ENCODE measurements at regions not wholly inside any gene's neighbourhood (a gene's known extent, or its start where the extent isn't known, plus 50 kb on each side); places are given as distances from the start of the nearest gene placed in this dataset.

DNA sequence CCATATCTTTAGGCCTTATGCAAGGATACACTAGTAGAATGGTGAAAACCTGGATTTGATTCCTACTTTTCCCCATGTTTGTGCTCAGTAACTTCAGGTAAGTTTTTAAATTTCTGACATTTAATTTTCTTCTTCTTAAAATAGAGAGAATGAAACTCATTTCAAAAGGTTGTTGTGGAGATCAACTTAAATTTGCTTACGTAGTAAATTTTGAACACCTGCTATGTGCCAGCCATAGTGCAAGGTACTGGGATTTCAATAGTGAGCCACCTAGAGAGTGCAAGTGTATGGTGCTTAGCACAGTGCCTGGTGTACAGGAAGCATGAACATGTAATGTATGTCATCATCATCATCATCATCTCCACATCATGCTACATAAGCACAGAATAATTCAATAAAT is 73.6 kb upstream of the SMIM36 start:
- Histone ChIP-seq H3K9me3 (ENCODE audit: control insufficient read depth, low read depth, low read length) (no peaks in the 10 kb centered on the region), H3K36me3 (ENCODE audit: control insufficient read depth, insufficient read depth, low read length) (no peaks in the 10 kb centered on the region), H3K4me3 (ENCODE audit: low read length) (no peak overlapping the region), H3K27me3 (ENCODE audit: control insufficient read depth, insufficient read depth, low read length) (no peaks in the 10 kb centered on the region), H3K4me1 (ENCODE audit: control insufficient read depth, insufficient read depth, low read length) (no peaks in the 10 kb centered on the region), H3K27ac (ENCODE audit: low read length) (no peak overlapping the region)
- no CpG with 5 or more reads among the region's 1 CpG for WGBS (ENCODE audit: insufficient coverage, low lambda C conversion rate)
- DNase-seq: no peak

DNA sequence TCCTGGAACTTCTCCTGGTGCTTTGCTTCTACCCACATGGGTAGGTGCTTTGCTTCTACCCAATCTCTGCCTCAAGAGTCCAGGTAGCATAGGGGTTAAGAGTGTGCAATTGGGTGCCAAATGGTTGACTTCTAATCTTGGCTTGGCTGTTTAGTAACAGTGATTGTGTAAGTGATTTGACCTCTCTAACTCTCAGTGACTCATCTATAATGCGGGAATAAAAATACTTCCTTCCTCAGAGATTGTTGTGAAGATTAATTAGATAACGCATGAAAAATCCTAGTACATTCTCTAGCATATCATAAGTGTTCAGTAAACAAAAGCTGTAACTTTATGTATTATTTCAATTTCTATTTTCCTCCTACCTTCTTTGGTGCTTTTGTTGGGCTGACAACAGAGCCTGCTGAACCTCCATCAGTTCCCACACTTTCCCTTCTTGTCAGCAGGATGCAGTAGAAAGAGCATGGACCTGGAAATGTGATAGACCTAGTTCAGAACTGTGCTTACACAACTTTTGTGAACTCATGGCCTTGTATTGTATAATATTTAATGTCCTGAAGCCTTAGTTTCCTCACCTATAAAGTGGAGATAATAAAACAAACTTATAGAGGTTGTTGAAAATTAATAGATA is 72.9 kb upstream of the SMIM36 start:
- Histone ChIP-seq H3K9me3 (ENCODE audit: control insufficient read depth, low read depth, low read length) (no peaks in the 10 kb centered on the region), H3K4me1 (ENCODE audit: control insufficient read depth, insufficient read depth, low read length) (no peaks in the 10 kb centered on the region), H3K36me3 (ENCODE audit: control insufficient read depth, insufficient read depth, low read length) (no peaks in the 10 kb centered on the region), H3K27me3 (ENCODE audit: control insufficient read depth, insufficient read depth, low read length) (no peaks in the 10 kb centered on the region), H3K4me3 (ENCODE audit: low read length) (no peak overlapping the region), H3K27ac (ENCODE audit: low read length) (no peak overlapping the region)
- DNase-seq: no peak
- 60% methylated on average over 1 of the region's 2 CpGs for WGBS (ENCODE audit: insufficient coverage, low lambda C conversion rate)

DNA sequence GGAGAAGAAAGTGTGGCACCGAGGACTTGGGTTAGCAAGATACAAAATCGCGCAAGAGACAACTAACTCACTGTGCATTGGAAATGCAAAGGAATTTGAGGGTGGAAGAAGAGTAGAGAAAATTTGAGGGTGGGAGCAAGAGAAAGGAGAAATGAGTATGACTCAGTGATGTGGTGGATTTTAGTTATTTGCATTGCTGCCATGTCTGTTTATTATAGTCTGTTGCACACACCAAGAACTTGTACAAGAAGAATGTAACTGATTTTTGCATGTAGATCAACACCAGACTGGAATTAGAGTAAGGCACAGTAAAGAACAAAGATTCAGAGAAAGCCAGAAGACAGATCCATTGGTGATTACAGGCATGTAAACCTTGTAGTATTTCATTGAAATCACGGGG is 71.6 kb upstream of the SMIM36 start:
- Histone ChIP-seq H3K4me3 (ENCODE audit: low read length) (no peak overlapping the region), H3K36me3 (ENCODE audit: control insufficient read depth, insufficient read depth, low read length) (no peaks in the 10 kb centered on the region), H3K9me3 (ENCODE audit: control insufficient read depth, low read depth, low read length) (no peaks in the 10 kb centered on the region), H3K4me1 (ENCODE audit: control insufficient read depth, insufficient read depth, low read length) (no peaks in the 10 kb centered on the region), H3K27me3 (ENCODE audit: control insufficient read depth, insufficient read depth, low read length) (no peaks in the 10 kb centered on the region), H3K27ac (ENCODE audit: low read length) (no peak overlapping the region)
- DNase-seq: no peak
- 100% methylated on average over 2 of the region's 4 CpGs for WGBS (ENCODE audit: insufficient coverage, low lambda C conversion rate)

DNA sequence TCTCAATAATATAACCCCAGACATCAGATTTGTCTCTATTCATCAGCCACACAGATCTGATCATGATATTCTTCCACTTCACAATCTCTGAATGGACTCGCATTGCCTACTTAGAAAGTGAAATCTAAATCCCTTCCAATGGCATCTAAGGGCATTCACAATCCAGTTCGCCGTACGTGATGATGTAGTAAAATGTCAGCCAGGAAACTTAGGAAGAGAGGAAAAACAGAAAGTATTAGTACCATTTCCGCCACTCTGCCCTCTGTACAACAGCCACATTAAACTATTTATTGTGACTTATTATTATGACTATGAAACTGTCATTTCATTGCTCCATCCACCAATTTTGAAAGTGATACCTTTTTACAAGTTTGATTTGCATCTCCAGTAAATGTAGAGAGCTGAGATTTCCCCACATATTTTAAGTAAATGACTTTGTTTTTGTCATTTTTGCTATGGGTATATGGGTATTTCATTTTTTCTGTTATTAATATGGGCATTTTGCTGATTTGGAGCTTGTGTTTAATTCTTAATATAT is 69.4 kb upstream of the SMIM36 start:
- Histone ChIP-seq H3K4me3 (ENCODE audit: low read length) (no peak overlapping the region), H3K36me3 (ENCODE audit: control insufficient read depth, insufficient read depth, low read length) (no peaks in the 10 kb centered on the region), H3K27me3 (ENCODE audit: control insufficient read depth, insufficient read depth, low read length) (no peaks in the 10 kb centered on the region), H3K27ac (ENCODE audit: low read length) (no peak overlapping the region), H3K9me3 (ENCODE audit: control insufficient read depth, low read depth, low read length) (no peaks in the 10 kb centered on the region), H3K4me1 (ENCODE audit: control insufficient read depth, insufficient read depth, low read length) (peaks cover 2% of the 10 kb centered on the region)
- WGBS (ENCODE audit: insufficient coverage, low lambda C conversion rate): 100% methylated on average over 1 of the region's 5 CpGs
- DNase-seq: no peak

DNA sequence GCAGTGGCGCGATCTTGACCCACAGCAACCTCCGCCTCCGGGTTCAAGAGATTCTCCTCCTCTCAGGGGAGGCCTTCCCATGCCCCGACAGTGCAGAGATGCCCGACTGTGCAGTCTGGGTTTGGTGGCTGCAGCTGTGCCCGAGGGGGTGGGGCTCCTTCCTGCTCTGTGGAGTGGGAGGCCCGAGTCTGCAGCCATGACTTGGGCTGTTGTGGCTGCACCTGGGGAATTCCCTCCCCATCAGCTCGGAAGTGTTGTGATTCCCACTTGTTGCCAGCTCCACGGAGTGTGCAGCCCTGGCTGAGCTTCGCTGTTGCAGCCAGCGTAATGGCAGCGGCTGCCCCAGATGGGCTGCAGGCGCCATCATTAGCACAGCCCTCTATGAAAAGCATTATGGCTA is 66.4 kb upstream of the SMIM36 start:
- H3K4me1 ChIP-seq (ENCODE audit: control insufficient read depth, insufficient read depth, low read length): peaks cover 2% of the 10 kb centered on the region
- peak overlapping the region; percentile 73 for H3K27ac ChIP-seq (ENCODE audit: low read length)
- no peak for DNase-seq
- no CpG with 5 or more reads among the region's 14 CpGs for WGBS (ENCODE audit: insufficient coverage, low lambda C conversion rate)
- H3K36me3 ChIP-seq (ENCODE audit: control insufficient read depth, insufficient read depth, low read length): no peaks in the 10 kb centered on the region
- H3K27me3 ChIP-seq (ENCODE audit: control insufficient read depth, insufficient read depth, low read length): no peaks in the 10 kb centered on the region
- H3K4me3 ChIP-seq (ENCODE audit: low read length): no peak overlapping the region
- no peaks in the 10 kb centered on the region for H3K9me3 ChIP-seq (ENCODE audit: control insufficient read depth, low read depth, low read length)

DNA sequence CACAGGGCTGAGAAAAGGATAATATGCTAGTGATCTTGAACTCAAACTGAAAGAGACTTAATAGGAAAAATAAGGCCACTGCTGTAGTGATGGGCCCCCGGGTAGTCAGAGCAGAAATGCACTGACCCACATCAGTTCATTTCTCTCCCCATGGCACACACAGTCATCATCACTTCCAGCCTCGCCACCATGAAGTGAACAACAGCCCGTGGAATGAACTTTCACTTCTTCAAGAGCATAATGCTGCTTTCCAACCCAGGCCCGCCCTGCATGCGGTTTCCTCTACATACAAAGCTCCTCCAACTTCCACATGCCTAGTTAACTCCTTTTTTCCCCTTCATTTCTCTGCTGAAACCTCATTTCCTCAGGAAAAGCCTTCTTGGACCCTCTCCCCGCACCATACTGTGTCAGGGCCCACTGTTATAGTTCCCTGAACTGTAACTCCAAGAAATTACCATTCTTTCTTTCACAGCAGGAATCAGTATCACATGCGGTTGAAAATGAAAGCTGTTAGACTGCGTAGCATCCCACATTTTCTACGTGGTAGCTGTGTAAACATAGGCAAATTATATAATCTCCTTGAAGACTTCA is 65.8 kb upstream of the SMIM36 start:
- peaks cover 2% of the 10 kb centered on the region for H3K4me1 ChIP-seq (ENCODE audit: control insufficient read depth, insufficient read depth, low read length)
- no CpG with 5 or more reads among the region's 9 CpGs for WGBS (ENCODE audit: insufficient coverage, low lambda C conversion rate)
- DNase-seq: peak; percentile 20 to 38
- H3K4me3 ChIP-seq (ENCODE audit: low read length): no peak overlapping the region
- H3K27ac ChIP-seq (ENCODE audit: low read length): peak overlapping the region; percentile 73
- no peaks in the 10 kb centered on the region for H3K27me3 ChIP-seq (ENCODE audit: control insufficient read depth, insufficient read depth, low read length)
- H3K9me3 ChIP-seq (ENCODE audit: control insufficient read depth, low read depth, low read length): no peaks in the 10 kb centered on the region
- no peaks in the 10 kb centered on the region for H3K36me3 ChIP-seq (ENCODE audit: control insufficient read depth, insufficient read depth, low read length)

DNA sequence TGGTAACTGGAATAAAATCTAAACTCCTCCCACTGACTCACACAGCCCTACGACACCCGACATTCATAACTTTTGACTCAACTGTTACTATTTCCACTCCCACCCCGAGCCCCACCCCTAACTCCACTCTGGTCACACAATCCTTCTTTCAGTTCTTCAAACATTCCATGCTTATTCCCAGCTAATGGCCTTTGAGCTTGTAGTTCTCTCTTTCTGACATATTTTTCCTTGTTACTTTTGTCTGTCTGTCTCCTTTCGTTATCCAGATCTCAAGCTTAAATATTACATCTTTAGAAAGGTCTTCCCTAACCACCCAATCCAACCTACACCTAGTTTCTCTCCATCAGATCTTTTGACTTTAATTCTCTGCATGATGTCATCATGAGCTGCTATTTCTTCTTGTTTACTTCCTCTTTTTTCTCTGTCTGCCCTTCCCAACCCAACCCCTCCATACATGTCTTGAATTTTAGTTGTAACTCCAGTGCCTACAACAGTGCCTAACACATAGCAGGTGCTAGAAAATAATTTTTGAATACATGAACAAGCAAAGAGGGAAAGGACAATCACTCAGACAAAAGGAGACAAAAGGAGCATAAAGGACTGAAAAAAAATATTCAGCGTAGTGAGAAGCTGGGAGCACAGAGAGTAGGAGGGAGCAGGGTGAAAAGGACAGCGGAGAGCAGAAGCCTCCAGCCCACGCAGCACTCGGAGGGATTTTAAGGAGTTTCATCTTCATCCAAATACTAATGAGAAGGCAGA is 65.2 kb upstream of the SMIM36 start:
- 100% methylated on average over 2 of the region's 8 CpGs for WGBS (ENCODE audit: insufficient coverage, low lambda C conversion rate)
- no peak overlapping the region for H3K4me3 ChIP-seq (ENCODE audit: low read length)
- peaks cover 2% of the 10 kb centered on the region for H3K4me1 ChIP-seq (ENCODE audit: control insufficient read depth, insufficient read depth, low read length)
- no peaks in the 10 kb centered on the region for H3K9me3 ChIP-seq (ENCODE audit: control insufficient read depth, low read depth, low read length)
- H3K27ac ChIP-seq (ENCODE audit: low read length): peak overlapping the region; percentile 73
- DNase-seq: peak in 1 of 2 donors; percentile 4
- H3K36me3 ChIP-seq (ENCODE audit: control insufficient read depth, insufficient read depth, low read length): no peaks in the 10 kb centered on the region
- H3K27me3 ChIP-seq (ENCODE audit: control insufficient read depth, insufficient read depth, low read length): no peaks in the 10 kb centered on the region

DNA sequence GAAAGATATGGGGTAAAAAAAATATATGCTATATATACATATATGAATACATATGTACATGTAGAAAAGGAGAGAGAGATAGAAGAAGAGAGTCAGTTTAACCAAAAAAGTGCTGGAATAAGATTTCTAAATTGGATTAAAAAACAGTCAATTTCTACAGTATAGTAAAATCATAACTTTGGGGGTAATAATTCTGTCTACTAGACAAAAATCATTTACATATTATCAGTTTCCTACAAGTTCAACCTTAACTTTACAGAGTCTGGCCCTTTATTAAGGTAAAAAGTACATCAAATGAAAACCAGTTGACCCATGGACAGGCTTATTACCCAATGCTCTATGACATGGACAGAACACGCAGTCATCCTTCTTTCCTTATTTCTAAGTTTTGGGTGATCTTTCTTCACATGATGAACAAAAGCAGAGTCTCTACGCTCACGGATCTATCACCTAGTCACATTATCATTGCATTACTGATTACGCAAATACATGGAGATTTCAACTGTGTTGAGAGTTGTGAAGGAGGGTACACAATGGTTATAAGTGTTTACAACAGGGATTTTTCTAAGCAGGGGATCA is 63.9 kb upstream of the SMIM36 start:
- H3K27ac ChIP-seq (ENCODE audit: low read length): no peak overlapping the region
- 100% methylated on average over 1 of the region's 4 CpGs for WGBS (ENCODE audit: insufficient coverage, low lambda C conversion rate)
- no peaks in the 10 kb centered on the region for H3K9me3 ChIP-seq (ENCODE audit: control insufficient read depth, low read depth, low read length)
- H3K4me3 ChIP-seq (ENCODE audit: low read length): no peak overlapping the region
- H3K36me3 ChIP-seq (ENCODE audit: control insufficient read depth, insufficient read depth, low read length): no peaks in the 10 kb centered on the region
- H3K27me3 ChIP-seq (ENCODE audit: control insufficient read depth, insufficient read depth, low read length): no peaks in the 10 kb centered on the region
- H3K4me1 ChIP-seq (ENCODE audit: control insufficient read depth, insufficient read depth, low read length): peaks cover 2% of the 10 kb centered on the region
- no peak for DNase-seq

DNA sequence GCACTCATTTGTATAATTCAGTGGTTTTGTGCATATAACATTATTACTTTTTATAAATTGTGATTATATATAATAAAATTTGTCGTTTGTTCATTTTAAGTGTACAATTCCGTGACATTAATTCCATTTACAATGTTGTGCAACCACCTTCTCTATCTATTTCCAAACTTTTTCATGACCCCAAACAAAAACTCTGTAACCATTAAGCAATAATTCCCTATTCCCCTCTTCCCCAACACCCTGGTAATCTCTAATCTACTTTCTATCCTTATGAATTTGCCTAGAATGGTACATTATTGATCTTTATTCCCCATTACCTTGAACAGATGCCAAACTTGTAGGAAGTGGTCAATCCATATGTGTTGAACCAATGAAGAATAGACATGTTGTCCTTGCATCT is 61.3 kb upstream of the SMIM36 start:
- Histone ChIP-seq H3K27me3 (ENCODE audit: control insufficient read depth, insufficient read depth, low read length) (no peaks in the 10 kb centered on the region), H3K36me3 (ENCODE audit: control insufficient read depth, insufficient read depth, low read length) (no peaks in the 10 kb centered on the region), H3K27ac (ENCODE audit: low read length) (no peak overlapping the region), H3K9me3 (ENCODE audit: control insufficient read depth, low read depth, low read length) (no peaks in the 10 kb centered on the region), H3K4me3 (ENCODE audit: low read length) (no peak overlapping the region), H3K4me1 (ENCODE audit: control insufficient read depth, insufficient read depth, low read length) (peaks cover 1% of the 10 kb centered on the region)
- WGBS (ENCODE audit: insufficient coverage, low lambda C conversion rate): 86% methylated on average over 2 of the region's 2 CpGs
- no peak for DNase-seq

DNA sequence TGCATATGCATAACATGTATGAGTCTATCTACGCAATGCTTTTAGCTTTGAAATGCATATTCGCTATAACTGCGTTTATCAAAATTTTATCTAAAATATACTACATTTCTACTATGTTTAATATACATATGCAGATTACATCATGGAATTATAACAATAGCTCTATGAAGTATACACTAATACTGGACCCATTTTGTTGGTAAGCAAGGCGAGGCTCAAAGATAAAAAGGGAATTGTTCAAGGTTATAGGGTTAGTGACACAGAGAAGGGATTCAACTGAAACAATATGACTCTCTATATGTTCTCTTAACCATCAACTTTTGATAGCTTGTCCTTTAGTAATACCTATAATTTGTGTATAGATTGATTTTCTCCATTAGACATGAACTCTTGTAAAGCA is 60.9 kb upstream of the SMIM36 start:
- Histone ChIP-seq H3K36me3 (ENCODE audit: control insufficient read depth, insufficient read depth, low read length) (no peaks in the 10 kb centered on the region), H3K4me3 (ENCODE audit: low read length) (no peak overlapping the region), H3K9me3 (ENCODE audit: control insufficient read depth, low read depth, low read length) (no peaks in the 10 kb centered on the region), H3K27me3 (ENCODE audit: control insufficient read depth, insufficient read depth, low read length) (no peaks in the 10 kb centered on the region), H3K27ac (ENCODE audit: low read length) (no peak overlapping the region), H3K4me1 (ENCODE audit: control insufficient read depth, insufficient read depth, low read length) (peaks cover 4% of the 10 kb centered on the region)
- WGBS (ENCODE audit: insufficient coverage, low lambda C conversion rate): 100% methylated on average over 3 of the region's 4 CpGs
- DNase-seq: no peak

Measured in large intestine (tissue), 3 donors.